GM18520 (cell line): ENCODE measurements at regions not wholly inside any gene's neighbourhood (a gene's known extent, or its start where the extent isn't known, plus 50 kb on each side); places are given as distances from the start of the nearest gene placed in this dataset.
"Not testable (repeated sequence)": the region's sequence is repeated elsewhere in the genome, so short reads cannot be mapped to it uniquely, and the experiment has no call there.

ENCODE experiments used
- ATAC-seq: cut with Tn5 transposase; IDR thresholded peaks from one replicate; pipeline ENCODE4 v1.9.1; 2021; ENCODE audit not compliant: unreplicated experiment

GRCh38 chr5:106637275-106637674, 1033.5 kb downstream of the EFNA5 start:
- ATAC-seq, result no peak

- ATAC-seq, result no peak
Measured at GRCh38 chr5:106634375-106634774, 1036.4 kb downstream of the EFNA5 start.

- no peak for ATAC-seq
Measured at GRCh38 chr5:106633825-106634224, 1036.9 kb downstream of the EFNA5 start.

GRCh38 chr5:106628456-106628855, 1042.3 kb downstream of the EFNA5 start:
- not testable (repeated sequence) for ATAC-seq

DNA sequence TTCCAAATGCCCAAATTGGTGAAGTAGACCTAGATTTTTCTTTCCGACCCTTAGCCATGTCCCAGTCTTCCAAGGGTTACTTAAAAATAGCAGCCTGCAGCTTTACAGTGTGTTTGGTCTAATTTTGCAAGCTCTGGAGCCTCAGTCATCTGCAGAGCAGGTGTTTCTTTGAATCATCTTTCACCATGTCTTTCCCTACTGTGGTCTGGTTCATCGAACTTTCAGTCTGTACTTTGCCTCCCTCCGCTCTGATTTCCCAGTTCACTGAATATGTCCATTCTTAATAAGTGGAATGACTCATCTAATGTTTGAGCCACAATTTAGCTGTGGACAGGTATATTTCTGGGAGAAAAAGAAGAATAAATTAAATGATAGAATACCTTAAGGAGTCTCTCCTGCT, 1060.7 kb downstream of the EFNA5 start:
- no peak for ATAC-seq

DNA sequence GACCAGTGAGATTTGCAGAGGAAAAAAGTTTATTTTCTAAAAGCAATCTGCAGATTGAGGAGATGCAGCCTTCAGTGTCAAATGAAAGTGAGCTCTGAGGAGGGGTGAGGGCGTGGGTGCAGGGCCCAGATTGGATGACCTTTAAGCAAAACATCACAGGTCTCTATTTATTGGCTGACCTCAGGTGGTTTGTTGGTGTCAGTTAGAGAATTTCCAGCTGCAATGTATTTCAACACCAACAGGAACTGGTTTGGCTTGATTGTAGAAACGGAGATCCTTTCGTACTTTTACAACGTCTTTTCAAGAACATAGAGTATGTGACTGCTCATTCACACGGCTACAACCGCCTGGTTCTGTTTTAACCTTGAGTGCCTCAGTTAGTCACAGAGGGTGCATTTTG, 1069.1 kb downstream of the EFNA5 start:
- ATAC-seq, result no peak

- no peak for ATAC-seq
Measured at GRCh38 chr5:106600803-106601202, 1069.9 kb downstream of the EFNA5 start.

GRCh38 chr5:106595864-106596263, 1074.9 kb downstream of the EFNA5 start:
- ATAC-seq, result no peak

DNA sequence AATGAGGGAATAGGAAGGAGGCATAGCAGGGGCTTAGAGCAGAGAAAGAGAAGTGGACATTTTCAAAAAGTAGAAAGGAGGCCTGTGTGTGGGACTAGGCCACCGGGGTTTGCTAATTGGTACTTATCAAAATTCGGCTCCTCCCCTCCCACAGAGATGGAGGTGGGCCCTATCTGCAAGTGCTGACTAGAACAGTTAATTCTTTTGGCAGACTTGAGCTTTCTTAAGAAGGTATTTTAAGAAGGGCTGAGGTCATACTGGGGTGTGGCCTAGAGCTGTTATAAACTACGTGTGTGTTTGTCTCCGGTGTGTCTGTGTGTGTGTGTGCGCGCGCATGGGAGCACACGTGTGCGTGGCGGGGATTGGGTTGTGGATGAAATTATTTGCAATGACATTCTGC, 1086.5 kb downstream of the EFNA5 start:
- no peak for ATAC-seq

- ATAC-seq, result no peak
Measured at GRCh38 chr5:106578736-106579135, 1092.0 kb downstream of the EFNA5 start.

- no peak for ATAC-seq
Measured at GRCh38 chr5:106574820-106575219, 1095.9 kb downstream of the EFNA5 start.

GRCh38 chr5:106566031-106566430, 1104.7 kb downstream of the EFNA5 start:
- no peak for ATAC-seq

- ATAC-seq, result no peak
Measured at GRCh38 chr5:106545325-106545724, 1125.4 kb downstream of the EFNA5 start.

- ATAC-seq, result no peak
Measured at GRCh38 chr5:106543330-106543729, 1127.4 kb downstream of the EFNA5 start.

DNA sequence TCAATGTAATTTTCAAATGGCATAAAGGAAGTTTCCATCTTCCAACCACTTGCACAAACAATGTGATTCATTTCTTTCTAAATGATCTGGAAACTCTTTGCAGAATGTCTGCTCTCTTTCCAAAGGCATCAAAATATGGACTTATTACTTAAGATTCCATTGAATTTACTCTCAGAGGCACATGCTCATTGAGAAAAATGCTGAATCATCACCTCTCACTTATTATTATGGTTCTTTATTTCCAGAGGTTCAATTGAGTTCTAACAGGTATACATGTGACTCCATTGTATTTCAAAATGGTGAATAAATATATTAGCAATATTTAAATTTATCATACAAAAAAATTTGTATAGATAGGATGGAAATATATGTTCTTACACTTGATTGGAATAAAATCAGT, 1140.6 kb downstream of the EFNA5 start:
- no peak for ATAC-seq

GRCh38 chr5:106525438-106525837, 1145.3 kb downstream of the EFNA5 start:
- ATAC-seq, result no peak

- ATAC-seq, result no peak
Measured at GRCh38 chr5:106523852-106524251, 1146.9 kb downstream of the EFNA5 start.

- no peak for ATAC-seq
Measured at GRCh38 chr5:106522296-106522695, 1148.4 kb downstream of the EFNA5 start.

- no peak for ATAC-seq
Measured at GRCh38 chr5:106521701-106522100, 1149.0 kb downstream of the EFNA5 start.

GRCh38 chr5:106510321-106510720, 1160.4 kb downstream of the EFNA5 start:
- no peak for ATAC-seq

GRCh38 chr5:106508894-106509293, 1161.8 kb downstream of the EFNA5 start:
- ATAC-seq, result no peak

DNA sequence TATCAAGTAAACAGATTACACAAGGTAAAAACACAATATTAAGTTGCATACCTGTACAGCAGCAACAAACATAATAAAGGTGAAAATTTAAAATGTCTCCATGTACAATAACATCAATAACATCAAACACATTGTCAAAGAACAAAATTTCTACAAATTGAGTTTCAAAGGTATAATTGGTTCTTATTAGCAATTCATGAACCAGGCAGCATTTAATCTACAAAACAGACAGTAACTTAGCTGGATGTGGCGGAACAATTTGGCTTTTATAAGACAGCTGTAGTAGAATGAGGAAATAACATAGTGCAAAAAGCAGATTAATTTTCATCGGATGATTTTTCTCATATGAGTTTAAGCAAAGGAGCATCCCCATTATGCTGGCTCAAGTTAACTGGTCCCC, 1176.8 kb downstream of the EFNA5 start:
- ATAC-seq, result no peak

GRCh38 chr5:106489004-106489403, 1181.7 kb downstream of the EFNA5 start:
- no peak for ATAC-seq

GRCh38 chr5:106488407-106488806, 1182.3 kb downstream of the EFNA5 start:
- no peak for ATAC-seq
